HEK293 (cell line): ENCODE measurements at regions not wholly inside any gene's neighbourhood (a gene's known extent, or its start where the extent isn't known, plus 50 kb on each side); places are given as distances from the start of the nearest gene placed in this dataset.

Experiments used
- PRDM10 ChIP-seq: fragments of 450-650 bp; formaldehyde crosslinking; IDR thresholded peaks from 2 replicates; pipeline ENCODE4 v1.5.1; 2016; ENCODE audit warnings: missing biosample characterization, missing genetic modification characterization
- ZNF555 ChIP-seq: fragments of 450-650 bp; formaldehyde crosslinking; conservative IDR thresholded peaks from 2 replicates; pipeline ENCODE4 v1.5.1; 2017; ENCODE audit warnings: missing biosample characterization, mild to moderate bottlenecking, missing genetic modification characterization, inconsistent platforms
- ZNF629 ChIP-seq: fragments of 450-650 bp; formaldehyde crosslinking; IDR thresholded peaks from 2 replicates; pipeline ENCODE4 v1.5.1; 2017; ENCODE audit warnings: missing biosample characterization, missing genetic modification characterization
- TF ChIP-seq, protein P1 (sequence below): fragments of 450-650 bp; formaldehyde crosslinking; IDR thresholded peaks from 2 replicates; pipeline ENCODE4 v1.5.1; 2016; ENCODE audit warnings: missing biosample characterization, missing genetic modification characterization
- TF ChIP-seq, protein P2 (sequence below): fragments of 450-650 bp; formaldehyde crosslinking; IDR thresholded peaks from 2 replicates; pipeline ENCODE4 v1.5.1; 2016; ENCODE audit warnings: missing biosample characterization, missing genetic modification characterization

DNA sequence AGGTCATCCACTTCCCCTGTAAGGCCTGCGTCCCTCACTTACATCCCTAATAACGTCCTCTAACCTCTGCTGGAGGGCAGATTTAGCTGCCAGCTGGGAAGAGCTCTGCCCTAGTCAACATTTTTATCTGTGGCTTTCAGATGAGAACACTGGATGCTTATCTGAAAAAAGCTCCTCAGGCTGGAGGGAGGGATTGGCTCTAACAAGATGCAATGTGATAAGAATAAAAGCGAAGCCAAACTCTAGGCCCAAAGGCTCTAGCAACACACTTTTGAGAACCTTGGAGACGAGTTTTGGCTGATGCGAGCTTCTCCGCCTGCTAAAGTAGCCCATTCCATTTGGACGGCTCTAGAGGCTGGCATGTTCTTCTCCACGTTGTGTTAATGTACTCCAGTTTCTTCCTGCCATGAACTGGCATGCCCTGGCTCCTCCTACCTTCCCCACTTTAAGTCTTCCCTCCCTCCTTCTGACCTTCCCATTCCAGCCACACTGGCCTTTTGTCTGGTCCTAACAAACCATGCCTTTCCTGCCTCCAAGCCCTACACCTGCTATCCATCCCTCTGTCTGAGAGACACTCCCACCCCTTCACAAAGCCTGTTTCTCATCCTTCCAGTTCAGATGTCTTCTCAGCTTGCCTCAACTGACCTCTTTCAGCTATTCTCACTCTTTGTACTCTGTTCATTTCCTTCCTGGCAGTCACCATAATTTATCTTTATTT is 62.5 kb upstream of the ATRNL1 start:
- TF ChIP-seq ZNF555 (tag by site-specific recombination): no peak
- TF ChIP-seq, protein P1, sequence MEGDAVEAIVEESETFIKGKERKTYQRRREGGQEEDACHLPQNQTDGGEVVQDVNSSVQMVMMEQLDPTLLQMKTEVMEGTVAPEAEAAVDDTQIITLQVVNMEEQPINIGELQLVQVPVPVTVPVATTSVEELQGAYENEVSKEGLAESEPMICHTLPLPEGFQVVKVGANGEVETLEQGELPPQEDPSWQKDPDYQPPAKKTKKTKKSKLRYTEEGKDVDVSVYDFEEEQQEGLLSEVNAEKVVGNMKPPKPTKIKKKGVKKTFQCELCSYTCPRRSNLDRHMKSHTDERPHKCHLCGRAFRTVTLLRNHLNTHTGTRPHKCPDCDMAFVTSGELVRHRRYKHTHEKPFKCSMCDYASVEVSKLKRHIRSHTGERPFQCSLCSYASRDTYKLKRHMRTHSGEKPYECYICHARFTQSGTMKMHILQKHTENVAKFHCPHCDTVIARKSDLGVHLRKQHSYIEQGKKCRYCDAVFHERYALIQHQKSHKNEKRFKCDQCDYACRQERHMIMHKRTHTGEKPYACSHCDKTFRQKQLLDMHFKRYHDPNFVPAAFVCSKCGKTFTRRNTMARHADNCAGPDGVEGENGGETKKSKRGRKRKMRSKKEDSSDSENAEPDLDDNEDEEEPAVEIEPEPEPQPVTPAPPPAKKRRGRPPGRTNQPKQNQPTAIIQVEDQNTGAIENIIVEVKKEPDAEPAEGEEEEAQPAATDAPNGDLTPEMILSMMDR (tag by site-specific recombination): no peak
- no peak for TF ChIP-seq PRDM10
- TF ChIP-seq, protein P2, sequence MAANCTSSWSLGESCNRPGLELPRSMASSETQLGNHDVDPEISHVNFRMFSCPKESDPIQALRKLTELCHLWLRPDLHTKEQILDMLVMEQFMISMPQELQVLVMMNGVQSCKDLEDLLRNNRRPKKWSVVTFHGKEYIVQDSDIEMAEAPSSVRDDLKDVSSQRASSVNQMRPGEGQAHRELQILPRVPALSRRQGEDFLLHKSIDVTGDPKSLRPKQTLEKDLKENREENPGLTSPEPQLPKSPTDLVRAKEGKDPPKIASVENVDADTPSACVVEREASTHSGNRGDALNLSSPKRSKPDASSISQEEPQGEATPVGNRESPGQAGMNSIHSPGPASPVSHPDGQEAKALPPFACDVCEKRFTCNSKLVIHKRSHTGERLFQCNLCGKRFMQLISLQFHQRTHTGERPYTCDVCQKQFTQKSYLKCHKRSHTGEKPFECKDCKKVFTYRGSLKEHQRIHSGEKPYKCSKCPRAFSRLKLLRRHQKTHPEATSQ (tag by site-specific recombination): no peak
- TF ChIP-seq ZNF629 (tag by site-specific recombination): no peak
